SK-N-SH (cell line): ENCODE measurements at regions not wholly inside any gene's neighbourhood (a gene's known extent, or its start where the extent isn't known, plus 50 kb on each side); places are given as distances from the start of the nearest gene placed in this dataset.

Experiments
- CTCF ChIA-PET: fragments of 300-600, 350-600 bp; formaldehyde crosslinking; extraction: SDS; loops from one replicate; lab custom pipeline; 2021; lab: Yijun Ruan, JAX
- POLR2A ChIA-PET: fragments of 350-600 bp; sonication (Branson Sonifier 250); formaldehyde crosslinking; extraction: SDS; loops from one replicate; lab custom pipeline; 2020; ENCODE audit warnings: antibody characterized with exemption, inconsistent platforms; lab: Yijun Ruan, JAX
- DNase-seq: peaks from one replicate; pipeline ENCODE4 v3.0.0; 2012
- H2AFZ ChIP-seq: fragments of 200-600 bp; sonication (generic); 2 replicates; pipeline ENCODE4 v1.8.1; 2016; ENCODE audit warnings: antibody characterized with exemption, mild to moderate bottlenecking, low read depth
- H3F3A ChIP-seq: fragments of 200-600 bp; sonication (generic); replicated peaks from 2 replicates; pipeline ENCODE3; 2016; ENCODE audit warnings: antibody characterized with exemption, mild to moderate bottlenecking; ENCODE audit not compliant: insufficient read depth
- H3K27ac ChIP-seq, 2 experiments: fragments of 200-500 bp in 1 of 2; fragments of 200-600 bp in 1 of 2; sonication (Bioruptor generic) in 1 of 2; sonication (generic), shearing (Covaris generic) in 1 of 2; 2 replicates each; pipeline versions ENCODE4 v1.5.1 to v1.6.1; 2014 to 2016; ENCODE audit warnings: low read depth in 2 of 2, inconsistent platforms in 1 of 2, low read length in 1 of 2, mild to moderate bottlenecking in 1 of 2, mixed read lengths in 1 of 2
- H3K27me3 ChIP-seq: fragments of 200-600 bp; sonication (generic), shearing (Covaris generic); 2 replicates; pipeline ENCODE4 v1.6.1; 2016; ENCODE audit warnings: mixed run types; ENCODE audit not compliant: insufficient read depth
- H3K36me3 ChIP-seq, 2 experiments: fragments of 200-500 bp in 1 of 2; fragments of 200-600 bp in 1 of 2; sonication (Bioruptor generic) in 1 of 2; sonication (generic) in 1 of 2; replicated peaks in 1 of 2; 2 replicates each; pipeline versions ENCODE3 to v1.5.1; 2014 to 2016; ENCODE audit warnings: low read length in 1 of 2, mild to moderate bottlenecking in 1 of 2; ENCODE audit not compliant: insufficient read depth in 2 of 2, control insufficient read depth in 1 of 2
- H3K4me1 ChIP-seq, 2 experiments: fragments of 200-500 bp in 1 of 2; fragments of 200-600 bp in 1 of 2; sonication (Bioruptor generic) in 1 of 2; sonication (generic), shearing (Covaris generic) in 1 of 2; 2 replicates each; pipeline versions ENCODE4 v1.5.1 to v1.6.1; 2014 to 2016; ENCODE audit warnings: low read depth in 1 of 2, low read length in 1 of 2, mixed run types in 1 of 2; ENCODE audit not compliant: insufficient read depth in 2 of 2, control insufficient read depth in 1 of 2
- H3K4me2 ChIP-seq: fragments of 200-600 bp; sonication (generic), shearing (Covaris generic); 2 replicates; pipeline ENCODE4 v1.6.1; 2017; ENCODE audit warnings: mixed run types
- H3K4me3 ChIP-seq, 2 experiments: fragments of 200-500 bp in 1 of 2; fragments of 200-600 bp in 1 of 2; sonication (Bioruptor generic) in 1 of 2; sonication (generic), shearing (Covaris generic) in 1 of 2; 2 replicates each; pipeline versions ENCODE4 v1.5.1 to v1.8.1; 2014 to 2016; ENCODE audit warnings: low read depth in 2 of 2, inconsistent platforms in 1 of 2, low read length in 1 of 2, mild to moderate bottlenecking in 1 of 2, mixed read lengths in 1 of 2, moderate library complexity in 1 of 2
- H3K79me2 ChIP-seq: fragments of 200-600 bp; sonication (generic); 2 replicates; pipeline ENCODE4 v1.8.1; 2017; ENCODE audit warnings: mild to moderate bottlenecking; ENCODE audit not compliant: insufficient read depth
- H3K9ac ChIP-seq: fragments of 200-600 bp; sonication (generic); 2 replicates; pipeline ENCODE4 v1.6.1; 2017; ENCODE audit warnings: mixed run types
- H3K9me2 ChIP-seq: fragments of 200-600 bp; sonication (generic); 2 replicates; pipeline ENCODE4 v1.6.1; 2017; ENCODE audit warnings: mixed run types
- H3K9me3 ChIP-seq: fragments of 200-600 bp; sonication (generic); 2 replicates; pipeline ENCODE4 v1.6.1; 2017; ENCODE audit warnings: mixed run types, mild to moderate bottlenecking, moderate library complexity
- H4K20me1 ChIP-seq: fragments of 200-600 bp; sonication (generic); 2 replicates; pipeline ENCODE4 v1.6.1; 2017; ENCODE audit warnings: mild to moderate bottlenecking, mixed run types; ENCODE audit not compliant: insufficient read depth
- CHD2 ChIP-seq: fragments of 150-350 bp; IDR thresholded peaks from 2 replicates; pipeline ENCODE4 v1.6.1; 2018; ENCODE audit warnings: low read length; ENCODE audit not compliant: partially characterized antibody
- EZH2phosphoT487 ChIP-seq: fragments of 200-600 bp; sonication (generic); IDR thresholded peaks from 2 replicates; pipeline ENCODE4 v1.6.1; 2017; ENCODE audit warnings: low read depth, mixed run types, mild to moderate bottlenecking, antibody characterized with exemption, moderate library complexity, borderline replicate concordance
- FOSL2 ChIP-seq: IDR thresholded peaks from 2 replicates; pipeline ENCODE4 v1.4.0; 2012; ENCODE audit warnings: low read depth, mild to moderate bottlenecking, moderate library complexity, borderline replicate concordance
- FOXM1 ChIP-seq: IDR thresholded peaks from 2 replicates; pipeline ENCODE4 v1.4.0; 2012; ENCODE audit warnings: low read depth, mild to moderate bottlenecking
- GABPA ChIP-seq: IDR thresholded peaks from 2 replicates; pipeline ENCODE4 v1.4.0; 2012; ENCODE audit warnings: low read depth, mild to moderate bottlenecking
- NFIC ChIP-seq: IDR thresholded peaks from 2 replicates; pipeline ENCODE4 v1.4.0; 2012; ENCODE audit warnings: borderline replicate concordance
- NRF1 ChIP-seq: IDR thresholded peaks from 2 replicates; pipeline ENCODE4 v1.6.1; 2012; ENCODE audit warnings: low read depth, mild to moderate bottlenecking, low read length
- REST ChIP-seq: IDR thresholded peaks from 2 replicates; pipeline ENCODE4 v1.6.1; 2012; ENCODE audit warnings: mild to moderate bottlenecking, low read depth, low read length, moderate library complexity
- RFX5 ChIP-seq: IDR thresholded peaks from 2 replicates; pipeline ENCODE4 v1.6.1; 2012; ENCODE audit warnings: mild to moderate bottlenecking, improper control_type of control experiment, low read length
- RXRA ChIP-seq: IDR thresholded peaks from 2 replicates; pipeline ENCODE4 v1.4.0; 2012; ENCODE audit warnings: low read depth, mild to moderate bottlenecking, borderline replicate concordance
- SIN3A ChIP-seq: IDR thresholded peaks from 2 replicates; pipeline ENCODE4 v1.6.1; 2012; ENCODE audit warnings: low read depth, mild to moderate bottlenecking, low read length, moderate library complexity, borderline replicate concordance
- TAF1 ChIP-seq: IDR thresholded peaks from 2 replicates; pipeline ENCODE4 v1.6.1; 2012; ENCODE audit warnings: low read depth, mild to moderate bottlenecking, low read length, moderate library complexity, borderline replicate concordance
- TCF12 ChIP-seq: IDR thresholded peaks from 2 replicates; pipeline ENCODE4 v1.4.0; 2012
- TEAD4 ChIP-seq: IDR thresholded peaks from 2 replicates; pipeline ENCODE4 v1.4.0; 2012; ENCODE audit warnings: mild to moderate bottlenecking, borderline replicate concordance; ENCODE audit not compliant: insufficient read depth
- USF1 ChIP-seq: IDR thresholded peaks from 2 replicates; pipeline ENCODE4 v1.4.0; 2012; ENCODE audit warnings: low read depth, borderline replicate concordance
- WGBS: methylation state at CpG from one replicate; pipeline ENCODE4 v1.1.6; 2017; ENCODE audit warnings: low lambda C conversion rate; 5-methylcytosine and 5-hydroxymethylcytosine counted together
- TF ChIP-seq, protein P1 (sequence below): fragments of 200-600 bp; sonication (generic); IDR thresholded peaks from 2 replicates; pipeline ENCODE4 v1.6.1; 2017; ENCODE audit warnings: antibody characterized with exemption, mild to moderate bottlenecking, moderate library complexity
- TF ChIP-seq, protein P2 (sequence below): fragments of 150-350 bp; IDR thresholded peaks from 2 replicates; pipeline ENCODE4 v1.6.1; 2017; ENCODE audit warnings: antibody characterized with exemption, low read length, low read depth, borderline replicate concordance

DNA sequence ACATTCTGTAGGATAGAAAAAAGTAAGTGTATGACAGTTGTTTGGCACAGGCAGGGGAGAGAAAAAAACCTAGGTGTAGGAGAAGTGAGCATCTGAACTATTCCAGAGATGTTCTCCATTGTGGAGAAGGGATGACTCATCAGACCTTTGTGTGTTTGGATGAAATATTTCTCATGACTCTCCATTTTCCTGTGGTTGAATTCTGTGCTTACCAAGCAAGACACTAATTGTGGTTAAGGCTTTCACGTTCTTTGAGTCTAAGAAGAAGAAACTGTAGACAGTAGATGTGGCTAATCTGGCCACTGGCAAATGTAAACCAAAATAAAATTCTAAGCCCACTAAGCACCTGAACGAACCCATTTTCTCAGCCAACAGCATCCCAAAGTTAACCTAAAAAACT lies 107.9 kb upstream of the GZMB start:
- no peak overlapping the region for H3K4me2 ChIP-seq

DNA sequence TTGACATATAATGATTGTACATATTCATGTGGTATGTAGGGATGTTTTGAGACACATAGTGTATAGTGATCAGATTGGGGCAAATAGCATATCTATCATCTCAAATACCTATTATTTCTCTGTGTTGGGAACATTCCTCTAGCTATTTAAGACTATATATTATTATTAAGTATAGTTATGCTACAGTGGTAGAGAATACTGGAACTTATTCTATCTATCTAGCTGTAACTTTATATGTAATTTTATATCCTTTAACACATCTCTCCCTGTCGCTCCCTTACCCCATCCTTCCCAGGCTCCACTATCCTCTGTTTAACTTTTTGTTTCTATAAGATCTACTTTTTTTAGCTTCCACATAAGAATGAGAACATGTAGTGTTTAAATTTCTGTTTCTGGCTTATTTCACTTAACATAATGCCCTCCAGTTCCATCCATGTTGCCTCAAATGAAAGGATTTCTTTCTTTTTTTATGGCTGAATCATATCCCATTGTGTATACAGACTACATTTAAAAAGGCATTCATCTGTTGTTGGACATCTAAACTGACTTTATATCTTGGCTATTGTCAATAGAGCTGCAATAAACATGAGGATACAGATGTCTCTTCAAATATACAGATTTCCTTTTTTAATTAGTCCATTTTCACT lies 102.1 kb upstream of the GZMB start:
- Histone ChIP-seq H2AFZ (no peak overlapping the region), H3K27ac (no peak overlapping the region), H3K79me2 (no peaks in the 10 kb centered on the region), H3K4me1 (no peaks in the 10 kb centered on the region), H3F3A (no peaks in the 10 kb centered on the region), H3K9me3 (no peaks in the 10 kb centered on the region), H3K9me2 (no peaks in the 10 kb centered on the region), H3K36me3 (no peaks in the 10 kb centered on the region), H3K4me2 (no peak overlapping the region), H3K9ac (no peak overlapping the region), H4K20me1 (no peaks in the 10 kb centered on the region), H3K4me3 (no peak overlapping the region), H3K27me3 (no peaks in the 10 kb centered on the region)
- POLR2A ChIA-PET: no interaction called here
- DNase-seq: no peak
- CTCF ChIA-PET: interaction anchor here (1.5 to 7.0 kb wide), 2 partner anchors 25 to 70 kb away, joined by 3 to 39 read pairs; no protein-coding TSS in a partner anchor
- WGBS: 0% methylated on average over 1 of the region's 1 CpG
- TF ChIP-seq FOXM1 (no peak), EZH2phosphoT487 (no peak), FOSL2 (no peak), TAF1 (no peak), GABPA (no peak), TCF12 (no peak), CHD2 (no peak)
- TF ChIP-seq, protein P1, sequence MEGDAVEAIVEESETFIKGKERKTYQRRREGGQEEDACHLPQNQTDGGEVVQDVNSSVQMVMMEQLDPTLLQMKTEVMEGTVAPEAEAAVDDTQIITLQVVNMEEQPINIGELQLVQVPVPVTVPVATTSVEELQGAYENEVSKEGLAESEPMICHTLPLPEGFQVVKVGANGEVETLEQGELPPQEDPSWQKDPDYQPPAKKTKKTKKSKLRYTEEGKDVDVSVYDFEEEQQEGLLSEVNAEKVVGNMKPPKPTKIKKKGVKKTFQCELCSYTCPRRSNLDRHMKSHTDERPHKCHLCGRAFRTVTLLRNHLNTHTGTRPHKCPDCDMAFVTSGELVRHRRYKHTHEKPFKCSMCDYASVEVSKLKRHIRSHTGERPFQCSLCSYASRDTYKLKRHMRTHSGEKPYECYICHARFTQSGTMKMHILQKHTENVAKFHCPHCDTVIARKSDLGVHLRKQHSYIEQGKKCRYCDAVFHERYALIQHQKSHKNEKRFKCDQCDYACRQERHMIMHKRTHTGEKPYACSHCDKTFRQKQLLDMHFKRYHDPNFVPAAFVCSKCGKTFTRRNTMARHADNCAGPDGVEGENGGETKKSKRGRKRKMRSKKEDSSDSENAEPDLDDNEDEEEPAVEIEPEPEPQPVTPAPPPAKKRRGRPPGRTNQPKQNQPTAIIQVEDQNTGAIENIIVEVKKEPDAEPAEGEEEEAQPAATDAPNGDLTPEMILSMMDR: no peak
- TF ChIP-seq, protein P2, sequence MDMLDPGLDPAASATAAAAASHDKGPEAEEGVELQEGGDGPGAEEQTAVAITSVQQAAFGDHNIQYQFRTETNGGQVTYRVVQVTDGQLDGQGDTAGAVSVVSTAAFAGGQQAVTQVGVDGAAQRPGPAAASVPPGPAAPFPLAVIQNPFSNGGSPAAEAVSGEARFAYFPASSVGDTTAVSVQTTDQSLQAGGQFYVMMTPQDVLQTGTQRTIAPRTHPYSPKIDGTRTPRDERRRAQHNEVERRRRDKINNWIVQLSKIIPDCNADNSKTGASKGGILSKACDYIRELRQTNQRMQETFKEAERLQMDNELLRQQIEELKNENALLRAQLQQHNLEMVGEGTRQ: no peak

More for the DNA sequence above, 107.9 kb upstream of the GZMB start:
- DNase-seq: no peak
- ChIA-PET CTCF (no interaction called here), POLR2A (no interaction called here)
- H3K27ac ChIP-seq: no peak overlapping the region
- no peak overlapping the region for H3K9ac ChIP-seq
- no peaks in the 10 kb centered on the region for H3K27me3 ChIP-seq
- TF ChIP-seq RFX5 (no peak), REST (no peak), SIN3A (no peak), TEAD4 (no peak), USF1 (no peak), RXRA (no peak), TCF12 (no peak), NRF1 (no peak), NFIC (no peak)
- H2AFZ ChIP-seq: no peak overlapping the region
- H3F3A ChIP-seq: no peaks in the 10 kb centered on the region
- 0% methylated on average over 2 of the region's 2 CpGs for WGBS
- H3K79me2 ChIP-seq: no peaks in the 10 kb centered on the region
- H4K20me1 ChIP-seq: no peaks in the 10 kb centered on the region
- H3K4me3 ChIP-seq: no peak overlapping the region
- H3K36me3 ChIP-seq: no peaks in the 10 kb centered on the region
- H3K9me2 ChIP-seq: no peaks in the 10 kb centered on the region
- no peaks in the 10 kb centered on the region for H3K4me1 ChIP-seq
- H3K9me3 ChIP-seq: no peaks in the 10 kb centered on the region
